Endothelial cell of umbilical vein (primary cell): ENCODE measurements at regions not wholly inside any gene's neighbourhood (a gene's known extent, or its start where the extent isn't known, plus 50 kb on each side); places are given as distances from the start of the nearest gene placed in this dataset.

Experiments
- CTCF ChIP-seq, 2 donors: IDR thresholded peaks; 1 replicate in 1 of 2; 2 replicates in 1 of 2; pipeline ENCODE4 v1.5.1; 2011; ENCODE audit warnings: low read length in 2 of 2, mild to moderate bottlenecking in 2 of 2, moderate library complexity in 2 of 2, control low read depth in 1 of 2, inconsistent platforms in 1 of 2, low read depth in 1 of 2; ENCODE audit not compliant: insufficient read depth in 1 of 2; ENCODE audit errors: extremely low read depth in 1 of 2
- EZH2 ChIP-seq: IDR thresholded peaks from 2 replicates; pipeline ENCODE4 v1.6.1; 2012; ENCODE audit warnings: borderline replicate concordance, low read depth, mild to moderate bottlenecking, moderate library complexity, low read length, inconsistent platforms; ENCODE audit not compliant: severe bottlenecking
- FOS ChIP-seq: IDR thresholded peaks from 2 replicates; pipeline ENCODE4 v1.6.1; 2011; ENCODE audit warnings: mild to moderate bottlenecking, low read length, moderate library complexity, borderline replicate concordance; ENCODE audit not compliant: insufficient read depth
- GATA2 ChIP-seq: IDR thresholded peaks from 2 replicates; pipeline ENCODE4 v1.7.0; 2011; ENCODE audit warnings: low read depth, mild to moderate bottlenecking, moderate library complexity, mixed read lengths, low read length; ENCODE audit not compliant: insufficient read length, insufficient read depth
- JUN ChIP-seq: IDR thresholded peaks from 2 replicates; pipeline ENCODE4 v1.6.1; 2011; ENCODE audit warnings: borderline replicate concordance, low read depth; ENCODE audit not compliant: insufficient read length, insufficient read depth
- POLR2A ChIP-seq: IDR thresholded peaks from 2 replicates; pipeline ENCODE4 v1.6.1; 2012; ENCODE audit warnings: low read depth, mild to moderate bottlenecking, control low read depth, low read length
- POLR2AphosphoS5 ChIP-seq: IDR thresholded peaks from 2 replicates; pipeline ENCODE4 v1.6.1; 2012; ENCODE audit warnings: low read depth, mild to moderate bottlenecking, control low read depth, low read length, moderate library complexity; ENCODE audit not compliant: insufficient read depth
- TF ChIP-seq, protein P1 (sequence below): IDR thresholded peaks from 2 replicates; pipeline ENCODE4 v1.6.1; 2011; ENCODE audit not compliant: insufficient read depth, insufficient read length

GRCh38 chr5:82384034-82384750 lies 106.0 kb upstream of the RPS23 start:
- TF ChIP-seq POLR2A (no peak), CTCF (IDR thresholded peaks at IDR 0.05; ENCODE audit: extremely low read depth in 1 of 2, insufficient read depth in 1 of 2, low read depth in 1 of 2, low read length in 2 of 2) (no peak), POLR2AphosphoS5 (no peak), EZH2 (no peak), JUN (no peak), GATA2 (no peak), FOS (no peak)
- TF ChIP-seq, protein P1, sequence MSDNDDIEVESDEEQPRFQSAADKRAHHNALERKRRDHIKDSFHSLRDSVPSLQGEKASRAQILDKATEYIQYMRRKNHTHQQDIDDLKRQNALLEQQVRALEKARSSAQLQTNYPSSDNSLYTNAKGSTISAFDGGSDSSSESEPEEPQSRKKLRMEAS: no peak
